Vagina (tissue), 2 donors: ENCODE measurements at regions not wholly inside any gene's neighbourhood (a gene's known extent, or its start where the extent isn't known, plus 50 kb on each side); places are given as distances from the start of the nearest gene placed in this dataset.

Experiments used
- POLR2A ChIP-seq, 2 donors: fragments of 450-650 bp; IDR thresholded peaks; one replicate each; pipeline ENCODE4 v1.6.1; 2017; ENCODE audit warnings: antibody characterized with exemption in 2 of 2, mild to moderate bottlenecking in 2 of 2, moderate library complexity in 2 of 2
- POLR2AphosphoS5 ChIP-seq, 2 donors: sonication (generic); formaldehyde crosslinking; IDR thresholded peaks; one replicate each; pipeline ENCODE4 v1.9.0; 2017; ENCODE audit warnings: antibody characterized with exemption in 2 of 2, mild to moderate bottlenecking in 2 of 2, low read depth in 1 of 2; ENCODE audit not compliant: insufficient read depth in 1 of 2
- TF ChIP-seq, protein P1 (sequence below), 3 experiments: fragments of 450-650 bp in 2 of 3; fragments of 200-600 bp in 1 of 3; sonication (generic) in 1 of 3; IDR thresholded peaks; one replicate each; pipeline ENCODE4 v1.5.1; 2017 to 2019; ENCODE audit warnings: antibody characterized with exemption in 3 of 3, mild to moderate bottlenecking in 2 of 3, moderate library complexity in 2 of 3

DNA sequence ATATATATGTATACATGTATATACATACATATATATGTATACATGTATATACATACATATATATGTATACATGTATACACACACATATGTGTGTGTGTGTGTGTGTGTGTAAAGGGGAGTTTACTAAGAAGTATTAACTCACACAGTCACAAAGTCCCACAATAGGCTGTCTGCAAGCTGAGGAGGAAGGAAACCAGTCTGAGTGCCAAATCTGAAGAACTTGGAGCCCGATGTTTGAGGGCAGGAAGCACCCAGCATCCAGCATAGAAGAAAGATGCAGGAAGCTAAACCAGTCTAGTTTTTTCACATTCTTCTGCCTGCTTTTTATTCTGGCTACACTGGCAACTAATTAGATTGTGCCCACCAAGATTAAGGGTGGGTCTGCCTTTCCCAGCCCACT is 591.5 kb downstream of the PRR16 start:
- TF ChIP-seq, protein P1, sequence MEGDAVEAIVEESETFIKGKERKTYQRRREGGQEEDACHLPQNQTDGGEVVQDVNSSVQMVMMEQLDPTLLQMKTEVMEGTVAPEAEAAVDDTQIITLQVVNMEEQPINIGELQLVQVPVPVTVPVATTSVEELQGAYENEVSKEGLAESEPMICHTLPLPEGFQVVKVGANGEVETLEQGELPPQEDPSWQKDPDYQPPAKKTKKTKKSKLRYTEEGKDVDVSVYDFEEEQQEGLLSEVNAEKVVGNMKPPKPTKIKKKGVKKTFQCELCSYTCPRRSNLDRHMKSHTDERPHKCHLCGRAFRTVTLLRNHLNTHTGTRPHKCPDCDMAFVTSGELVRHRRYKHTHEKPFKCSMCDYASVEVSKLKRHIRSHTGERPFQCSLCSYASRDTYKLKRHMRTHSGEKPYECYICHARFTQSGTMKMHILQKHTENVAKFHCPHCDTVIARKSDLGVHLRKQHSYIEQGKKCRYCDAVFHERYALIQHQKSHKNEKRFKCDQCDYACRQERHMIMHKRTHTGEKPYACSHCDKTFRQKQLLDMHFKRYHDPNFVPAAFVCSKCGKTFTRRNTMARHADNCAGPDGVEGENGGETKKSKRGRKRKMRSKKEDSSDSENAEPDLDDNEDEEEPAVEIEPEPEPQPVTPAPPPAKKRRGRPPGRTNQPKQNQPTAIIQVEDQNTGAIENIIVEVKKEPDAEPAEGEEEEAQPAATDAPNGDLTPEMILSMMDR (IDR thresholded peaks at IDR 0.05) = no peak
- TF ChIP-seq POLR2A (IDR thresholded peaks at IDR 0.05) (no peak), POLR2AphosphoS5 (IDR thresholded peaks at IDR 0.05; ENCODE audit: insufficient read depth in 1 of 2, low read depth in 1 of 2) (no peak)
